ENCODE measurements at regions not wholly inside any gene's neighbourhood (a gene's known extent, or its start where the extent isn't known, plus 50 kb on each side); places are given as distances from the start of the nearest gene placed in this dataset.

GRCh38 chr6:14063756-14064155 lies 53.8 kb upstream of the CD83 start:
- DNase-seq (ENCODE audit: low read depth): no peak

- no peak for DNase-seq (ENCODE audit: low read depth)
Measured at GRCh38 chr6:14065350-14065749, 52.2 kb upstream of the CD83 start.

GRCh38 chr6:14066782-14067406 lies 50.7 kb upstream of the CD83 start:
- peak; percentile 78 for DNase-seq (ENCODE audit: low read depth)

- DNase-seq (ENCODE audit: low read depth): no peak
Measured at GRCh38 chr6:14067656-14068055, 49.9 kb upstream of the CD83 start.
